Body of pancreas (tissue), 4 donors: ENCODE measurements at regions not wholly inside any gene's neighbourhood (a gene's known extent, or its start where the extent isn't known, plus 50 kb on each side); places are given as distances from the start of the nearest gene placed in this dataset.

Experiments used
- ATAC-seq: fragments of 150-250 bp; one replicate; pipeline ENCODE4 v1.9.1; 2016
- DNase-seq, 4 donors: peaks; one replicate each; pipeline ENCODE4 v3.0.0-alpha.2; 2019
- H3K27ac ChIP-seq, 4 donors: fragments of 200-600 bp; sonication (generic); 1 replicate in 3 of 4; 2 replicates in 1 of 4; pipeline versions ENCODE4 v1.5.1 to v1.6.1; 2016 to 2019; ENCODE audit warnings: mild to moderate bottlenecking in 1 of 4, mixed read lengths in 1 of 4, moderate library complexity in 1 of 4
- H3K27me3 ChIP-seq, 2 donors: fragments of 200-600 bp; sonication (generic); one replicate each; pipeline ENCODE4 v1.6.0; 2016; ENCODE audit warnings: mild to moderate bottlenecking in 1 of 2
- H3K36me3 ChIP-seq, 2 donors: fragments of 200-600 bp; sonication (generic); replicated peaks in 1 of 2; 2 replicates each; pipeline ENCODE4 v1.5.1; 2016; ENCODE audit warnings: low read depth in 2 of 2; ENCODE audit not compliant: insufficient read depth in 1 of 2
- H3K4me1 ChIP-seq: fragments of 200-600 bp; sonication (generic); one replicate; pipeline ENCODE4 v1.6.0; 2016
- H3K4me3 ChIP-seq, 2 donors: fragments of 200-600 bp; sonication (generic); 1 replicate in 1 of 2; 2 replicates in 1 of 2; pipeline ENCODE4 v1.5.1; 2016 to 2019
- H3K9me3 ChIP-seq, 3 donors: fragments of 200-600 bp; sonication (generic); 1 replicate in 2 of 3; 2 replicates in 1 of 3; pipeline ENCODE4 v1.5.1; 2016
- POLR2A ChIP-seq, 3 donors: fragments of 450-650 bp; IDR thresholded peaks; one replicate each; pipeline ENCODE4 v1.6.1; 2016; ENCODE audit warnings: antibody characterized with exemption in 3 of 3, mild to moderate bottlenecking in 2 of 3
- WGBS, 2 donors: methylation state at CpG; one replicate each; pipeline ENCODE4 v1.1.5; 2017; 5-methylcytosine and 5-hydroxymethylcytosine counted together
- intact Hi-C: fragments of 100-400 bp; cut with DNase I; formaldehyde crosslinking; loops from one replicate; pipeline ENCODE4 v1.15.1; 2023
- TF ChIP-seq, protein P1 (sequence below), 7 experiments: fragments of 450-650 bp in 4 of 7; fragments of 200-600 bp in 3 of 7; sonication (generic) in 3 of 7; IDR thresholded peaks; one replicate each; pipeline ENCODE4 v1.5.1; 2016 to 2019; ENCODE audit warnings: antibody characterized with exemption in 7 of 7

DNA sequence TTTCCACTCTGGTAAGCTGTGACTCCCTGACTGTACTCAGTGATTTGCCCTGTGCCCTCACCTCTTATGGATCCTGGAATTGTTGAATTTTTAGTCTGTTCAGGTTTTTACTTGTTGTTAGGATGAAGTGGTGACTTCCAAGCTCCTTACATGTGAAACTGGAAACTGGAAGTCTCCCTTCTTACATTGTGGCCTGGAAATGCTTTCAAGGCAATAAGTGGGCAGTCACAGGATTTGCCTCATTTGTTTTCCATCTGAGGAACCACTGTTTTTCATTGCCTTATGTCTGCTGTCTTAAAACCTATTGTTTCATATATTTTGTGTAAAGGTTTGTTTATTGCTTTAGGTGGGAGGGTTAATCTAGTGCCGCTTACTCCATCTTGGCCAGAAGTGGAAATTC is 155.8 kb downstream of the CYB561 start:
- Histone ChIP-seq H3K36me3 (no peaks in the 10 kb centered on the region), H3K27ac (no peak overlapping the region), H3K9me3 (peaks cover 0 to 7% (median 0%) of the 10 kb centered on the region in 3 donors), H3K4me3 (no peak overlapping the region), H3K27me3 (no peaks in the 10 kb centered on the region), H3K4me1 (no peaks in the 10 kb centered on the region)
- 100% methylated on average over 1 of the region's 1 CpG for WGBS, 2 donors
- ATAC-seq (no peak), DNase-seq (no peak)
- TF ChIP-seq POLR2A (IDR thresholded peaks at IDR 0.05) = no peak
- TF ChIP-seq, protein P1, sequence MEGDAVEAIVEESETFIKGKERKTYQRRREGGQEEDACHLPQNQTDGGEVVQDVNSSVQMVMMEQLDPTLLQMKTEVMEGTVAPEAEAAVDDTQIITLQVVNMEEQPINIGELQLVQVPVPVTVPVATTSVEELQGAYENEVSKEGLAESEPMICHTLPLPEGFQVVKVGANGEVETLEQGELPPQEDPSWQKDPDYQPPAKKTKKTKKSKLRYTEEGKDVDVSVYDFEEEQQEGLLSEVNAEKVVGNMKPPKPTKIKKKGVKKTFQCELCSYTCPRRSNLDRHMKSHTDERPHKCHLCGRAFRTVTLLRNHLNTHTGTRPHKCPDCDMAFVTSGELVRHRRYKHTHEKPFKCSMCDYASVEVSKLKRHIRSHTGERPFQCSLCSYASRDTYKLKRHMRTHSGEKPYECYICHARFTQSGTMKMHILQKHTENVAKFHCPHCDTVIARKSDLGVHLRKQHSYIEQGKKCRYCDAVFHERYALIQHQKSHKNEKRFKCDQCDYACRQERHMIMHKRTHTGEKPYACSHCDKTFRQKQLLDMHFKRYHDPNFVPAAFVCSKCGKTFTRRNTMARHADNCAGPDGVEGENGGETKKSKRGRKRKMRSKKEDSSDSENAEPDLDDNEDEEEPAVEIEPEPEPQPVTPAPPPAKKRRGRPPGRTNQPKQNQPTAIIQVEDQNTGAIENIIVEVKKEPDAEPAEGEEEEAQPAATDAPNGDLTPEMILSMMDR (IDR thresholded peaks at IDR 0.05) = no peak
- intact Hi-C loops = no loop called here

DNA sequence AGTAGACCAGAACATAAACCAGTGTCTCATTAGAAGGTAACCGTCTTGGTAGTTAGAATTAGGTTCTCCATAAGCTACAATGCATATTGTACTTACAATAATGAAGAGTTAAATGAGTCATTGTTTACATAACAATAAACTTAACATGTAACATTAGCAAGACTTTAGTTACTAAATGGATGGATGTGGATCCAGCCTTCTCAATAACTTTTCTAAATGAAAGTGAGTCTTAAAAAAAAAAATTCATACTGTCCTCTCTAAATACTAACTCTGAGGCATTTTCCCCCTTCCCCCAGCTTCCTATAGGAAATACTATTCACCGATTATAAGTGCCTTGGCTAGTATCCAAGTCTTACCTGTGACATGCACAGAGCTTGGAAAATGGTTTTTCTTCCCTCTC is 155.3 kb downstream of the CYB561 start:
- DNase-seq (no peak), ATAC-seq (no peak)
- no peaks in the 10 kb centered on the region for H3K27me3 ChIP-seq
- no peak overlapping the region for H3K4me3 ChIP-seq
- H3K36me3 ChIP-seq = no peaks in the 10 kb centered on the region
- TF ChIP-seq POLR2A (IDR thresholded peaks at IDR 0.05) = no peak
- TF ChIP-seq, protein P1 (IDR thresholded peaks at IDR 0.05) = no peak
- peaks cover 0 to 5% (median 0%) of the 10 kb centered on the region in 3 donors for H3K9me3 ChIP-seq
- no peaks in the 10 kb centered on the region for H3K4me1 ChIP-seq
- no peak overlapping the region for H3K27ac ChIP-seq
- intact Hi-C loops = no loop called here
- WGBS, 2 donors = 64 to 71% methylated on average over 2 of the region's 2 CpGs

DNA sequence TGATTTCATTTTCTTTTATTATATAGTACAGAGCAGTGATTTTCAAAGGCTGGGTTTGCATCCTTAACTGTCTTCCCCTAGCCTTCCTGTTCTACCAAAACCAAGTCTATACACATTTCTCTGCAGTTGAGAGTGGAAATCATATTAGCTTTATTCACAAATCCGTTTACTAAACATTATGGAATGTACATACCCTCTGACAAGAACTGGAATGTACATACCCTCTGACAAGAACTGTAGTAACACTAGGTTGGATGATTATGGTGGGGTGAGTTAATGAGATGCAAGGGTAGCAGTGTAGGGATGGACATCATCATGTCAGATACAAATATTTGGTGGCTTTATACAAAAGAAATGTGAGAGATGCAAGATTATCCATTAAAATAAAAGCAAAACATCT is 154.8 kb downstream of the CYB561 start:
- no peaks in the 10 kb centered on the region for H3K27me3 ChIP-seq
- H3K9me3 ChIP-seq = peaks cover 0 to 8% (median 0%) of the 10 kb centered on the region in 3 donors
- ATAC-seq = no peak
- DNase-seq = no peak
- no peak for TF ChIP-seq POLR2A (IDR thresholded peaks at IDR 0.05)
- TF ChIP-seq, protein P1 (IDR thresholded peaks at IDR 0.05) = no peak
- H3K27ac ChIP-seq = no peak overlapping the region
- WGBS, 2 donors = 76 to 91% methylated on average over 1 of the region's 1 CpG
- intact Hi-C loops = no loop called here
- no peaks in the 10 kb centered on the region for H3K36me3 ChIP-seq
- no peaks in the 10 kb centered on the region for H3K4me1 ChIP-seq
- H3K4me3 ChIP-seq = no peak overlapping the region

DNA sequence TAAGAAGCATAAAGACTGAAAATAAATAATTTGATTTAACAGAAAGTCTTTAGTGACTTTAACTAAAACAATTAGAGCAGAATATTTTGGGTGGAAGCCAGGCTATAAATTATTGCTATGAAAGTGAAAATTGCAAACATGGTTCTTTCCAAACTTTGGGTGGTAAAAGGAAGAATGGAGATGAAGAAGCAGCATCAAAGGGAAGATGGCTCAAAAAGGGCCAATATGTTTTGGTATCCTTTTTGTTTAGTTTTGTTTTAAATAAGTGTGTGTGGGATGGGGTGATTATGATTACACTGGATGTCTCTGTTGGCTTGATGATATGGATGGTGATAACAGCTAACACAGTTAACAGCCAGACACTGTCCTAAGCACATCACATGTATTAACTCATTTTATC is 153.7 kb downstream of the CYB561 start:
- DNase-seq = no peak
- H3K36me3 ChIP-seq = no peaks in the 10 kb centered on the region
- ATAC-seq = no peak
- intact Hi-C loops = no loop called here
- no peaks in the 10 kb centered on the region for H3K27me3 ChIP-seq
- no peak for TF ChIP-seq POLR2A (IDR thresholded peaks at IDR 0.05)
- TF ChIP-seq, protein P1 (IDR thresholded peaks at IDR 0.05) = no peak
- no peak overlapping the region for H3K27ac ChIP-seq
- H3K9me3 ChIP-seq = peaks cover 0 to 8% (median 0%) of the 10 kb centered on the region in 3 donors
- no peaks in the 10 kb centered on the region for H3K4me1 ChIP-seq
- H3K4me3 ChIP-seq = no peak overlapping the region

DNA sequence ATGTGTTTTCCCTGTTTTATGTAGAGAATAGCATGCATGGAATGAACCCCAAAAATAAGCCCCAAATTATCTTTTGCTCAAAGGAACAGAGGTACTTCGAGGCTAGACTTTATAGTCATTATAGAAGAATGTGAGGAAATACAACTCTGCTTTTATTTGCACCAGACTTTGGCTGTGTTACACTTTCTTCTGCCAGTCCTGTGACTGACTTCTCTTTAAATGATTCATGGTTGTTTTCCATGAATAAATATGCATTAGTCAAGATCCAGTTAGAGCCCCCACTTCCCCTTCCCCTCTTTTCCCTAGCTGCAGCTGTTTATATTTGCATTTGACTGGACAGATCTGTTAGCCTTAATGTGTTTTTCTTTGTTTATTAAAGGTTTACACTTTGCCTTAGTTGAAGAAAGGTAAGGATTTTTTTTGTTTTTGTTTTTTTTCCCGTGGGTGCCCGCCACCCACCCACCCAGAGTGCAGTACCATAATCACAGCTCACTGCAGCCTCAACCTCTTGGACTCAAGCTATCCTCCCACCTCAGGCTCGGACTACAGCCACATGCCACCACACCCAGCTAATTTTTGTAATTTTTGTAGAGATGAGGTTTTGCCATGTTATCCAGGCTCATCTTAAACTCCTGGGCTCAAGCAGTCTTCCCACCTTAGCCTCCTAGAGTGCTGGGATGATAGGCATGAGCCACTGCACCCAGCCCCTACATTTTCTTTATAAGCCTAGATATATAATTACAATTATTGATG is 152.6 kb downstream of the CYB561 start:
- H3K27me3 ChIP-seq = no peaks in the 10 kb centered on the region
- no peaks in the 10 kb centered on the region for H3K36me3 ChIP-seq
- no peaks in the 10 kb centered on the region for H3K4me1 ChIP-seq
- no peak for DNase-seq
- WGBS, 2 donors = 72 to 79% methylated on average over 4 of the region's 4 CpGs
- H3K9me3 ChIP-seq = peaks cover 0 to 8% (median 0%) of the 10 kb centered on the region in 3 donors
- TF ChIP-seq, protein P1 (IDR thresholded peaks at IDR 0.05) = no peak
- no peak for TF ChIP-seq POLR2A (IDR thresholded peaks at IDR 0.05)
- ATAC-seq = no peak
- intact Hi-C loops = no loop called here
- H3K4me3 ChIP-seq = no peak overlapping the region
- H3K27ac ChIP-seq = no peak overlapping the region
